NCI-H748 (cell line): ENCODE measurements at regions not wholly inside any gene's neighbourhood (a gene's known extent, or its start where the extent isn't known, plus 50 kb on each side); places are given as distances from the start of the nearest gene placed in this dataset.
A peak's percentile ranks its signal among the peaks of the same experiment; 100 is the strongest.
"Not testable (repeated sequence)": the region's sequence is repeated elsewhere in the genome, so short reads cannot be mapped to it uniquely, and the experiment has no call there.

Experiments
- DNase-seq: peaks from one replicate; lab custom pipeline; 2025; ENCODE audit not compliant: unreplicated experiment; lab: John Stamatoyannopoulos, UW

DNA sequence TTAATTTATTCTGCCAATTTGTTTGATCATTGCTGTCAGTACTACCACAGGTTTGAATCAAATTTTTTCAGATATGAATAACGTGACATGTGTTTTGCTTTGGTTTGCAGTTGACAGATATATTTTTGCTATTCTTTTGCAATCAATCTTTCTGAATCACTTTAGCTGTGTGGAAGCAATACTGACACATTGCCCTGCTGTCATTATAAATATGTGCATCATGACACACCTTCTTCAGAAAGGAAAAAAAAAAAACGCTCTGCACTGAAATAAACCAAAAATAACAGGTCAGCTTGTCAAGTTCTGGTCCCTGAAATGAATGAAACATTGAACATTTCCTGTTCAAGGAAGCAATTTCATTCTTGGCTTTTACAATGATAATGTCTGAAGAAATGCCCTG lies 93.8 kb upstream of the FAM13C start:
- DNase-seq = no peak

DNA sequence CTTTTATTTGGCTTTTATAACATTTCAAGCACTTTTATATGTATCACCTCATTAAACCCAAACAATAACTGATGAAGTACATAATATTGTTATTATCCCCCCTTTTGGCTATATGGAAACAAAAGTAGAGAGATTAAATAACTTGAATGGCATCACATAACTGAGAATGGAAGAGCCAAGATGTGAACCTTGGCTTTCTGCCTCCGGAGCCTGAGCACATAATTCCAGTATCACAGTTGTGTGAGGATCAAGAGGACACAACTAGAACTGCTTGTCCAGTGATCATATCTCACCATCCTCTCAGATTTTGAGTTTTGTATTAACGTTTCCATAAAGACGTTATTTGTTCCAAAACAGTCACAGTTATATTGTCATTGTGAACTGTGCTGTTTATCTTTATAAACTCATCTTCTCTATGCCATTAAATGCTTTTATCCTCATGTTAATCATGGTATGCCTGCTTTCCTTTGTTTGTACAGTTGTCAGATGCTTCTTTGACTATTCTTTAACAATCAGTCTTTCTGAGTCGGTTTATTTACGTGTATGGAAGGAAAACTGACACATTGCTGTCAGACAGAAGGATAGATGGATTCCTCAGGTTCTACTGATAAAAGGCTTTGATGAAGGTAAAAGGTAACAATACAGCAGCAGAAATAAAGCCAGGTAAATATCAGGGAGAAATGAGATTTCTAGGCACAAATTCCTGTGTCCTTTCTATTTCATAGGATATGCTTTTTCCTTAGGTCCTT lies 92.0 kb upstream of the FAM13C start:
- DNase-seq = no peak

DNA sequence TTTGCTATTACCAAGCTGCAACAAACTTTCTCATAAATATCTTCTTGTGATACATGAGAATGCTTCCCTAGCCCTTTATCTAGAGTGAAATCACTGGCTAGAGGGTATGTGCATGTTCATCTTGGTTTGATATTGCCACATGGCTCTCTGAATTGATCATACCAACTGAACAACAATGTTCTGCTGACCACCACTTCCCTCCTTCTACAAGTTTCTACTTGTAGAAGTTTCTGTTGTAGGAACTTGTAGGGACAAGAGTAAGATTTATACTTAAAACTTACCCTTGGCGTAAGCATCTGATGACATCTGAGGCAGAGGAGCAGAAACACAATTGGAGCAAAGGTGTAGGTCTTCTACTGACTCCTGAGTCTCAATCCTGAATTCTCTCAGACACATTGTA lies 86.3 kb upstream of the FAM13C start:
- DNase-seq = no peak

DNA sequence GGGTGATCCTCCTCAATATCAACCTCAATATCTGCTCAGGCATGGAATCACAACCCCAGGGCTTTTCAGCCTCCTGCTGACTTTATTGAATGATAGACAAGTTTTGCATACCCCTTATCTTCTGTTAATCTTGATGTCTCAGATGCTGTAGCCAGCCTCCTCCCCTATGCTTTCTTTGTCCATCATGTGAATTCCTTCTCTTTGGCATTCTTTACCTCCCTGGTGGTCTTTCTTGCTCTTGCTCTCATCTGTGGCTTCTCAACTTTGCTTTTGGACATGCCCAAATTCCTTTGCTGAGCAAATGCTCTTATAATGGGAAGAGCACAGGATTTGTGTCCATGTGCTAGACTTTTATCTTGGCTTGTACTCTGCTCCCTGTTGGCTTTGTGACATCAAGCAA lies 73.4 kb upstream of the FAM13C start:
- DNase-seq = no peak

DNA sequence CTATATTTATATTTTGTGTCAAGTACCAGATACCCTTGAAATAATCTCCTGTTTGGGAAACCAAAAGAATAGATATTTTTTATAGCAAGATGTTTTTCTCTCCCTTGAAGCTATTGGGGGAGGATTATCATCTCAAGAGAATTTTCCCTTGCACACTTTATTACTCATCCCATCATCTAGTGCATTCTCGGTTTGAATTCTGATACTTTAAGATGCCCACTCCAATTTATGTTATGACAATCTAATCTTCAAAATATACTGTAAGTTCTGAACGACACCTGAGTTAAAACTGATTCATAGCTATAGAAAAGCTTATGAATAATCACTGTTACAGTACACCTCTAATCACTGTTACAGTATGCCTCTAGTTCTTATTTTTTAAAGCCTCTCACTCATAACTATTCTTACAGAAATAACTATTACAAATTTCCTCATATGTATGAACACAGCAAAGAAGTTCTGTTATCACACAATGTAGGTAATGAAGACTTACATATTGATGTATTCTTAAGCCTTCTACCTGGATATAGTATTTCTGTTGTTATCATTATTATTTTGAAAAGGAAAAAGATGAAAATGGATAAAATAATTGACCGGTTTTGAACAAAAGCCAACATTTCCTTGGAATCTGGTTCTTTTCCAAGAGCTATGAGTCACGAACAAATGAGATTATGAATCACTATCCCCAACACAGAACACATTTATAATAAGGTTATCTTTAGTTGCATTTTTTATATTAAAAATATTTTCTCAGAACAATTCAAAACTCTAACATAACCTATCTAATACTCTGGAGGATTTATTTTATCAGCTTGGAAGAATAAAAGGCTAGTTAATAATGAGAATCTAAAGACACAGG lies 72.3 kb upstream of the FAM13C start:
- no peak for DNase-seq

DNA sequence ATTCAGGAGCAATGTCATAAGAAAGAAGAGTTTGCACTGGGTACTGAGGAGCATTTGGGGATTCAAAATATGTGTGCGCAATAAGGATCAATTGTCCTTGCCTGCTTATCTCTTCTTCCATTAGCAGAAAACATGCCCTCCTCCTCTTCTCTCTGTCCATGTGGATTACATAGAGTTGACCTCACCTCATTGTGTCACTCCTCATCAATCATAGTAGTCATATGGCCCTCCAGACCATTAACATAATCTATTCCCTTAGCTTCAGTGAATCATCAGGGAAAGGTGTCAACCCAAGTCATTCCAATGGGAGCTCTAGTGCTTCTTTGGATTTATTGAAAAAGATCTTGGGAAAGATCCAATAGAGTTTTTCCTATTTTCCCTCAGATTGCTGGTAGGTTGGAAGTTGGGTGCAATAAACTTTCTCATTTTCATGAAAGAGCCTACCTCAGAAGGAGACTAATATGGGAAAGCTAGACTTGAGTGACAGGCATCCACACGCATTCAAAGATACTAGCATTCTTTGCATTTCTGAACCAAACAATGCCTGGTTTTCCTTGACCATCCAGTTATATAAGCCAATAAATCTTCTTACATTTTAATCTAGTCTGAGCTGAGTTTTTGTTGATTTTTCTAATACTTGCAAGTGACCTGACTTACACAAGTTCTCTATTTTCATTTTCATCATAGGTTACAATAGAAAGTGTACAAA lies 71.5 kb upstream of the FAM13C start:
- no peak for DNase-seq

DNA sequence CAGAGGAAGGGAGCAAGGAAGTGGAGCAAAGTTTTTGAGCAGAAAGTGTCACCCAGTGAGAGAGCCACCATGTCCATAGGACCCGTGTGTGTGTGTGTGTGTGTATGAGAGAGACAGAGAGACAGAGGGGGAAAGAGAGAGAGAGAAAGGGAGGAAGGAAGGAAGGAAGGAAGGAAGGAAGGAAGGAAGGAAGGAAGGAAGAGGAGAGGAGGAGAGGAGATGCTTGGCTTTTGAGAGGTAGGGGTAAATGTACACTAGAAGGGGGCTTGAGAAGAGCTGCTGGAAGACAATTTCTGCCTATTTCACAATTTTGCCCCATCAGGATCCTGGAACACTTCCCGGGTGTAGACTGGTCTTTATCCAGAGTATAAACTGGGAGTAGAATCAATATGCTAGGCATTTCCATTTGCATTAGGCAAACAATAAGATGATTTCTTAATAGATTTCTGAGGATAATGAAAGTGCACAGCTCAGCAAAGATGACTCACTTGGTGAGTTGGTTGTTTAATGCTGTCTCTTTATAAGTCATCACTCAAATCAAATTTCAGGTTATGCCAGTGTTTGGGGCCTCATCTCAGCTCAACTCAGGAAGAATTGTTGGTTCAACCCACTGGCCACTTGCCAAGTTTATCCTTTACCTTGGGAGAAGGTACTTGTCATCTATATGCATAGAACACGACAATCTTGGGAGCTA lies 70.0 kb upstream of the FAM13C start:
- DNase-seq = peak; percentile 14

DNA sequence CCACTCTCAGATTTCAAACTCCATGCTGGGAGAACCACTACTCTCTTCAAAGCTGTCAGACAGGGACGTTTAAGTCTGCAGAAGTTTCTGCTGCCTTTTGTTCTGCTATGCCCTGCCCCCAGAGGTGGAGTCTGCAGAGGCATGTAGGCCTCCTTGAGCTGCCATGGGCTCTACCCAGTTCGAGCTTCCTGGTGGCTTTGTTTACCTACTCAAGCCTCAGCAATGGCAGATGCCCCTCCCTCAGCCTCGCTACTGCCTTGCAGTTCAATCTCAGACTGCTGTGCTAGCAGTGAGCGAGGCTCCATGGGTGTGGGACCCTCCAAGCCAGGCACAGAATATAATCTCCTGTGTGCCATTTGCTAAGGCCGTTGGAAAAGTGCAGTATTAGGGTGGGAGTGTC lies 51.4 kb upstream of the FAM13C start:
- not testable (repeated sequence) for DNase-seq
